K562 (cell line): ENCODE measurements at regions not wholly inside any gene's neighbourhood (a gene's known extent, or its start where the extent isn't known, plus 50 kb on each side); places are given as distances from the start of the nearest gene placed in this dataset.
A peak's percentile ranks its signal among the peaks of the same experiment; 100 is the strongest.

Experiments
- ATAC-seq: fragments of 200-7000 bp; cut with Tn5 transposase; 3 replicates; pipeline ENCODE4 v1.9.1; 2020; ENCODE audit warnings: moderate library complexity
- BruUV-seq: library from RNA; stranded (reverse); fragments of 400-500 nt; replicated peaks from 2 replicates; lab custom pipeline; 2021; lab: Mats Ljungman, UMichigan
- CTCF ChIA-PET: fragments of 300-600 bp; formaldehyde crosslinking; extraction: SDS; loops from one replicate; lab custom pipeline; 2021; ENCODE audit warnings: low intra/inter-chr PET ratio; lab: Yijun Ruan, JAX
- POLR2A ChIA-PET: fragments of 300-600, 350-650 bp; sonication (Branson Sonifier 250); formaldehyde crosslinking; extraction: SDS; loops from one replicate; lab custom pipeline; 2021; ENCODE audit warnings: antibody characterized with exemption, inconsistent platforms; lab: Yijun Ruan, JAX
- DNase-seq, 4 experiments: peaks; one replicate each; pipeline versions ENCODE4 v3.0.0 to v3.0.0-alpha.2; 2011 to 2018; ENCODE audit warnings: low spot score in 3 of 4, mixed read lengths in 3 of 4; ENCODE audit errors: extremely low read depth in 1 of 4
- FAIRE-seq: peaks from 2 replicates; lab custom pipeline; 2011; peaks lifted over from hg19 to GRCh38; lab: Jason Lieb, UNC
- H2AFZ ChIP-seq: 2 replicates; pipeline ENCODE4 v1.6.0; 2011; ENCODE audit warnings: low read depth, low read length, control low read depth, inconsistent platforms
- H3K27ac ChIP-seq: fragments of 200-600 bp; 3 replicates; pipeline ENCODE4 v1.8.0; 2011; ENCODE audit warnings: low read depth, mild to moderate bottlenecking, control low read depth, inconsistent platforms, low read length, moderate library complexity, mixed read lengths; ENCODE audit errors: extremely low read depth
- H3K27me3 ChIP-seq, 2 experiments: fragments of 300-600 bp in 1 of 2; 2 replicates in 1 of 2; 3 replicates in 1 of 2; pipeline versions ENCODE4 v1.6.0 to v1.8.0; 2011; ENCODE audit warnings: inconsistent platforms in 2 of 2, low read length in 2 of 2, mild to moderate bottlenecking in 1 of 2, mixed read lengths in 1 of 2, moderate library complexity in 1 of 2; ENCODE audit not compliant: control insufficient read depth in 2 of 2, insufficient read depth in 2 of 2
- H3K36me3 ChIP-seq: fragments of 300-600 bp; 3 replicates; pipeline ENCODE4 v1.8.0; 2011; ENCODE audit warnings: mild to moderate bottlenecking, low read length, inconsistent platforms; ENCODE audit not compliant: control insufficient read depth, insufficient read depth
- H3K4me1 ChIP-seq, 2 experiments: fragments of 200-600 bp in 1 of 2; replicated peaks in 1 of 2; 2 replicates in 1 of 2; 3 replicates in 1 of 2; pipeline versions ENCODE4 v1.5.1 to v1.8.0; 2011; ENCODE audit warnings: inconsistent platforms in 2 of 2, low read length in 2 of 2, mild to moderate bottlenecking in 1 of 2, mixed read lengths in 1 of 2, moderate library complexity in 1 of 2; ENCODE audit not compliant: control insufficient read depth in 2 of 2, insufficient read depth in 2 of 2
- H3K4me2 ChIP-seq: 2 replicates; pipeline ENCODE4 v1.6.1; 2011; ENCODE audit warnings: low read length, control low read depth, inconsistent platforms, mixed read lengths; ENCODE audit not compliant: insufficient read depth
- H3K4me3 ChIP-seq: fragments of 200-600 bp; sonication (generic), shearing (Covaris generic); 2 replicates; pipeline ENCODE4 v1.5.1; 2016; ENCODE audit warnings: control low read depth, inconsistent platforms
- H3K79me2 ChIP-seq: fragments of 200-600 bp; 3 replicates; pipeline ENCODE4 v1.8.0; 2011; ENCODE audit warnings: low read length, inconsistent platforms; ENCODE audit not compliant: control insufficient read depth, insufficient read depth
- H3K9ac ChIP-seq, 2 experiments: 2 replicates each; pipeline versions ENCODE4 v1.6.0 to v1.6.1; 2011; ENCODE audit warnings: low read depth in 2 of 2, low read length in 2 of 2, control low read depth in 1 of 2, inconsistent platforms in 1 of 2, mild to moderate bottlenecking in 1 of 2, mixed read lengths in 1 of 2; ENCODE audit not compliant: insufficient read depth in 1 of 2
- H3K9me1 ChIP-seq: one replicate; pipeline ENCODE4 v1.6.0; 2011; ENCODE audit warnings: inconsistent platforms, mild to moderate bottlenecking, low read length, moderate library complexity; ENCODE audit not compliant: control insufficient read depth, insufficient read depth
- H3K9me3 ChIP-seq: replicated peaks from 2 replicates; pipeline ENCODE4 v1.5.1; 2011; ENCODE audit warnings: low read depth, low read length, inconsistent platforms; ENCODE audit not compliant: control insufficient read depth, insufficient read depth
- H4K20me1 ChIP-seq: replicated peaks from 2 replicates; pipeline ENCODE4 v1.6.1; 2011; ENCODE audit warnings: low read length, inconsistent platforms, mixed read lengths; ENCODE audit not compliant: control insufficient read depth, insufficient read depth
- ESRRB ChIP-seq: fragments of 250-450 bp; sonication (Bioruptor Pico); IDR thresholded peaks from 2 replicates; pipeline ENCODE4 v1.5.0; 2020; ENCODE audit warnings: mild to moderate bottlenecking, moderate library complexity, borderline replicate concordance
- FOS ChIP-seq: IDR thresholded peaks from 3 replicates; pipeline ENCODE4 v1.6.1; 2011; ENCODE audit not compliant: insufficient read length; ENCODE audit errors: extremely low read depth
- FOXA1 ChIP-seq: fragments of 450-650 bp; IDR thresholded peaks from 2 replicates; pipeline ENCODE4 v1.6.1; 2016; ENCODE audit warnings: mild to moderate bottlenecking, borderline replicate concordance
- FOXJ2 ChIP-seq: fragments of 200-800 bp; sonication (Bioruptor generic); IDR thresholded peaks from 2 replicates; pipeline ENCODE4 v1.6.1; 2016; ENCODE audit warnings: missing genetic modification characterization, missing compliant biosample characterization
- GABPB1 ChIP-seq: sonication (generic); formaldehyde crosslinking; IDR thresholded peaks from 2 replicates; pipeline ENCODE4 v1.8.0; 2022; ENCODE audit warnings: mild to moderate bottlenecking, missing genetic modification reagents
- HMGN3 ChIP-seq: IDR thresholded peaks from 2 replicates; pipeline ENCODE4 v1.6.1; 2011; ENCODE audit warnings: borderline replicate concordance, low read depth, mild to moderate bottlenecking, mixed read lengths, low read length; ENCODE audit not compliant: insufficient read length; ENCODE audit errors: extremely low read depth
- KDM2B ChIP-seq: fragments of 250-450 bp; sonication (Bioruptor Pico); IDR thresholded peaks from 2 replicates; pipeline ENCODE4 v1.8.0; 2021; ENCODE audit warnings: mild to moderate bottlenecking, moderate library complexity
- POLR2AphosphoS2 ChIP-seq: IDR thresholded peaks from 2 replicates; pipeline ENCODE4 v1.6.1; 2012; ENCODE audit warnings: low read length, improper control_type of control experiment
- ZNF184 ChIP-seq: sonication (generic); formaldehyde crosslinking; IDR thresholded peaks from 2 replicates; pipeline ENCODE4 v1.5.0; 2020; ENCODE audit warnings: missing genetic modification reagents
- ZNF23 ChIP-seq: fragments of 250-450 bp; sonication (Bioruptor Pico); IDR thresholded peaks from 2 replicates; pipeline ENCODE4 v1.4.0; 2020; ENCODE audit warnings: mild to moderate bottlenecking
- WGBS: fragments of 100-300 bp; shearing (Covaris generic); methylation state at CpG from one replicate; pipeline ENCODE4 v1.1.6; 2016; ENCODE audit warnings: low coverage, mixed read lengths; ENCODE audit not compliant: insufficient coverage; ENCODE audit errors: missing lambda C conversion rate; 5-methylcytosine and 5-hydroxymethylcytosine counted together
- in situ Hi-C: fragments of 300-500 bp; cut with MboI; formaldehyde crosslinking; loops from 4 replicates; pipeline ENCODE4 v1.15.0; 2018; ENCODE audit warnings: inconsistent platforms, mixed read lengths
- intact Hi-C: fragments of 100-400 bp; cut with micrococcal nuclease; formaldehyde crosslinking; loops from 2 replicates; pipeline ENCODE4 v1.14.2; 2022
- TF ChIP-seq, protein P1 (sequence below): fragments of 450-650 bp; formaldehyde crosslinking; IDR thresholded peaks from 2 replicates; pipeline ENCODE4 v1.4.0; 2022; ENCODE audit warnings: mild to moderate bottlenecking, moderate library complexity
- TF ChIP-seq, protein P2 (sequence below): fragments of 450-650 bp; IDR thresholded peaks from 2 replicates; pipeline ENCODE4 v1.6.1; 2017; ENCODE audit warnings: antibody characterized with exemption
- TF ChIP-seq, protein P3 (sequence below): fragments of 250-450 bp; sonication (Bioruptor Pico); IDR thresholded peaks from 2 replicates; pipeline ENCODE4 v1.4.0; 2020; ENCODE audit warnings: borderline replicate concordance

GRCh38 chr16:86031141-86031678 is 132.2 kb downstream of the IRF8 start (continued):
- TF ChIP-seq, protein P1, sequence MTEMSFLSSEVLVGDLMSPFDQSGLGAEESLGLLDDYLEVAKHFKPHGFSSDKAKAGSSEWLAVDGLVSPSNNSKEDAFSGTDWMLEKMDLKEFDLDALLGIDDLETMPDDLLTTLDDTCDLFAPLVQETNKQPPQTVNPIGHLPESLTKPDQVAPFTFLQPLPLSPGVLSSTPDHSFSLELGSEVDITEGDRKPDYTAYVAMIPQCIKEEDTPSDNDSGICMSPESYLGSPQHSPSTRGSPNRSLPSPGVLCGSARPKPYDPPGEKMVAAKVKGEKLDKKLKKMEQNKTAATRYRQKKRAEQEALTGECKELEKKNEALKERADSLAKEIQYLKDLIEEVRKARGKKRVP, result no peak
- TF ChIP-seq GABPB1 (CRISPR knock-in tag) (no peak), KDM2B (no peak), ZNF23 (CRISPR knock-in tag) (peak; percentile 97), ZNF184 (no peak), HMGN3 (no peak)
- TF ChIP-seq, protein P2, sequence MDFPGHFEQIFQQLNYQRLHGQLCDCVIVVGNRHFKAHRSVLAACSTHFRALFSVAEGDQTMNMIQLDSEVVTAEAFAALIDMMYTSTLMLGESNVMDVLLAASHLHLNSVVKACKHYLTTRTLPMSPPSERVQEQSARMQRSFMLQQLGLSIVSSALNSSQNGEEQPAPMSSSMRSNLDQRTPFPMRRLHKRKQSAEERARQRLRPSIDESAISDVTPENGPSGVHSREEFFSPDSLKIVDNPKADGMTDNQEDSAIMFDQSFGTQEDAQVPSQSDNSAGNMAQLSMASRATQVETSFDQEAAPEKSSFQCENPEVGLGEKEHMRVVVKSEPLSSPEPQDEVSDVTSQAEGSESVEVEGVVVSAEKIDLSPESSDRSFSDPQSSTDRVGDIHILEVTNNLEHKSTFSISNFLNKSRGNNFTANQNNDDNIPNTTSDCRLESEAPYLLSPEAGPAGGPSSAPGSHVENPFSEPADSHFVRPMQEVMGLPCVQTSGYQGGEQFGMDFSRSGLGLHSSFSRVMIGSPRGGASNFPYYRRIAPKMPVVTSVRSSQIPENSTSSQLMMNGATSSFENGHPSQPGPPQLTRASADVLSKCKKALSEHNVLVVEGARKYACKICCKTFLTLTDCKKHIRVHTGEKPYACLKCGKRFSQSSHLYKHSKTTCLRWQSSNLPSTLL, result no peak

- intact Hi-C loops (no loop called here), in situ Hi-C loops (no loop called here)
- H3K27ac ChIP-seq, result no peak overlapping the region
- ATAC-seq (no peak), FAIRE-seq (no peak), DNase-seq (no peak)
- H3K27me3 ChIP-seq, result peaks cover 14 to 34% of the 10 kb centered on the region in 2 experiments
- no peaks in the 10 kb centered on the region for H3K79me2 ChIP-seq
- no peaks in the 10 kb centered on the region for H3K36me3 ChIP-seq
- no TSS peak for BruUV-seq
- H3K4me3 ChIP-seq, result no peak overlapping the region
- H3K4me2 ChIP-seq, result no peak overlapping the region
- ChIA-PET POLR2A (interaction anchor here (0.7 kb wide), 1 partner anchor 239 kb away, joined by 5 read pairs; no protein-coding TSS in a partner anchor), CTCF (no interaction called here)
- TF ChIP-seq FOS, result no peak
- no peak for TF ChIP-seq FOXJ2 (tag)
- TF ChIP-seq POLR2AphosphoS2, result no peak
- TF ChIP-seq ESRRB (CRISPR knock-in tag), result no peak
- TF ChIP-seq FOXA1, result no peak
- TF ChIP-seq, protein P3, sequence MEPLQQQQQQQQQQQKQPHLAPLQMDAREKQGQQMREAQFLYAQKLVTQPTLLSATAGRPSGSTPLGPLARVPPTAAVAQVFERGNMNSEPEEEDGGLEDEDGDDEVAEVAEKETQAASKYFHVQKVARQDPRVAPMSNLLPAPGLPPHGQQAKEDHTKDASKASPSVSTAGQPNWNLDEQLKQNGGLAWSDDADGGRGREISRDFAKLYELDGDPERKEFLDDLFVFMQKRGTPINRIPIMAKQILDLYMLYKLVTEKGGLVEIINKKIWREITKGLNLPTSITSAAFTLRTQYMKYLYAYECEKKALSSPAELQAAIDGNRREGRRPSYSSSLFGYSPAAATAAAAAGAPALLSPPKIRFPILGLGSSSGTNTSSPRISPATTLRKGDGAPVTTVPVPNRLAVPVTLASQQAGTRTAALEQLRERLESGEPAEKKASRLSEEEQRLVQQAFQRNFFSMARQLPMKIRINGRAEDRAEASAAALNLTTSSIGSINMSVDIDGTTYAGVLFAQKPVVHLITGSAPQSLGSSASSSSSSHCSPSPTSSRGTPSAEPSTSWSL (CRISPR knock-in tag), result no peak
- H4K20me1 ChIP-seq, result no peaks in the 10 kb centered on the region
- H3K9me3 ChIP-seq, result no peaks in the 10 kb centered on the region
- H3K4me1 ChIP-seq, result no peaks in the 10 kb centered on the region
- no peaks in the 10 kb centered on the region for H3K9me1 ChIP-seq
- 0% methylated on average over 19 of the region's 19 CpGs for WGBS
- no peak overlapping the region for H3K9ac ChIP-seq
- H2AFZ ChIP-seq, result no peak overlapping the region
These were observed 134.1 kb downstream of the IRF8 start for GRCh38 chr16:86033016-86033474.
